ENCODE measurements at regions not wholly inside any gene's neighbourhood (a gene's known extent, or its start where the extent isn't known, plus 50 kb on each side); places are given as distances from the start of the nearest gene placed in this dataset.

DNA sequence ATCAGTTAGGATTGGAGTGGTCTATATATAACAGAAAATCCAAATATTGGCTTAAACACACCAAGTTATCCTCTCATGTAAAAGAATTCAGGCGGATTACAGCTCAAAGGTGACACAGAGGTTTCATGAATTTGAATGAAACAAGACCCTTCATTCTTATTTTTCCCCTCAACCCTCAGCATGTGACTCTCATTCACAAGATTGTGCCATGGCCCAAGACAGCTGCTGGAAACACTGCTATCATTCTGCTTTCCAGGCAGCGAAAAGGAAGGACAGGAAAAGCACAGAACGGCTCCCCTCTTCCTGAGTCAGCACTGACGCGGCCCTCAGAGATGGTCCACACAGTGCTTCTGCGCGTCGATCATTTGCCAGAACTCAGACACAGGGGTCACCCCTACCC is 891.0 kb upstream of the FRG1 start:
- TF ChIP-seq CTCF (IDR thresholded peaks at IDR 0.05) (no peak), POLR2A (IDR thresholded peaks at IDR 0.05; ENCODE audit: low read length) (no peak)
- TF ChIP-seq, protein P1, sequence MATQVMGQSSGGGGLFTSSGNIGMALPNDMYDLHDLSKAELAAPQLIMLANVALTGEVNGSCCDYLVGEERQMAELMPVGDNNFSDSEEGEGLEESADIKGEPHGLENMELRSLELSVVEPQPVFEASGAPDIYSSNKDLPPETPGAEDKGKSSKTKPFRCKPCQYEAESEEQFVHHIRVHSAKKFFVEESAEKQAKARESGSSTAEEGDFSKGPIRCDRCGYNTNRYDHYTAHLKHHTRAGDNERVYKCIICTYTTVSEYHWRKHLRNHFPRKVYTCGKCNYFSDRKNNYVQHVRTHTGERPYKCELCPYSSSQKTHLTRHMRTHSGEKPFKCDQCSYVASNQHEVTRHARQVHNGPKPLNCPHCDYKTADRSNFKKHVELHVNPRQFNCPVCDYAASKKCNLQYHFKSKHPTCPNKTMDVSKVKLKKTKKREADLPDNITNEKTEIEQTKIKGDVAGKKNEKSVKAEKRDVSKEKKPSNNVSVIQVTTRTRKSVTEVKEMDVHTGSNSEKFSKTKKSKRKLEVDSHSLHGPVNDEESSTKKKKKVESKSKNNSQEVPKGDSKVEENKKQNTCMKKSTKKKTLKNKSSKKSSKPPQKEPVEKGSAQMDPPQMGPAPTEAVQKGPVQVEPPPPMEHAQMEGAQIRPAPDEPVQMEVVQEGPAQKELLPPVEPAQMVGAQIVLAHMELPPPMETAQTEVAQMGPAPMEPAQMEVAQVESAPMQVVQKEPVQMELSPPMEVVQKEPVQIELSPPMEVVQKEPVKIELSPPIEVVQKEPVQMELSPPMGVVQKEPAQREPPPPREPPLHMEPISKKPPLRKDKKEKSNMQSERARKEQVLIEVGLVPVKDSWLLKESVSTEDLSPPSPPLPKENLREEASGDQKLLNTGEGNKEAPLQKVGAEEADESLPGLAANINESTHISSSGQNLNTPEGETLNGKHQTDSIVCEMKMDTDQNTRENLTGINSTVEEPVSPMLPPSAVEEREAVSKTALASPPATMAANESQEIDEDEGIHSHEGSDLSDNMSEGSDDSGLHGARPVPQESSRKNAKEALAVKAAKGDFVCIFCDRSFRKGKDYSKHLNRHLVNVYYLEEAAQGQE (IDR thresholded peaks at IDR 0.05): no peak

Data from A549 (cell line).